ENCODE measurements at regions not wholly inside any gene's neighbourhood (a gene's known extent, or its start where the extent isn't known, plus 50 kb on each side); places are given as distances from the start of the nearest gene placed in this dataset.

DNA sequence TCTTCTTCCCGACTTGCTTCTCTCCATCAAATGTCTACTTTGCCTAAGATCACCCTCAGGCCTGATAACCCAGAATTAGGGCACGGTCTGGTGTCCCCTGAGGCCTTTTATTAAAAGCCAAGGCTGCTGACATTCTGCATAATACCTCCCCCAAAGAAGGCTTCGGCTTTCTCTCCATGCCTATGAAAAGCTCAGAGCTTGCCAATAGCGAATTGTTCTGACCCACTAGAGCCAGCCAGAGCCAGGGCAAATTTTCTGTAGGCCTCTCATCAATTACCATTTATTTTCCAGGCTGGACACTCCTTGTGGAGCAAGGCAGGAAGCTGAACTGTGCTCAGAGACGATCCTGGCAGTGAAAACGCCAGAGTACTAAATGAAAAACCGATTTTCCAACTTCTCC is 64.3 kb upstream of the ADRB1 start:
- TF ChIP-seq, protein P1, sequence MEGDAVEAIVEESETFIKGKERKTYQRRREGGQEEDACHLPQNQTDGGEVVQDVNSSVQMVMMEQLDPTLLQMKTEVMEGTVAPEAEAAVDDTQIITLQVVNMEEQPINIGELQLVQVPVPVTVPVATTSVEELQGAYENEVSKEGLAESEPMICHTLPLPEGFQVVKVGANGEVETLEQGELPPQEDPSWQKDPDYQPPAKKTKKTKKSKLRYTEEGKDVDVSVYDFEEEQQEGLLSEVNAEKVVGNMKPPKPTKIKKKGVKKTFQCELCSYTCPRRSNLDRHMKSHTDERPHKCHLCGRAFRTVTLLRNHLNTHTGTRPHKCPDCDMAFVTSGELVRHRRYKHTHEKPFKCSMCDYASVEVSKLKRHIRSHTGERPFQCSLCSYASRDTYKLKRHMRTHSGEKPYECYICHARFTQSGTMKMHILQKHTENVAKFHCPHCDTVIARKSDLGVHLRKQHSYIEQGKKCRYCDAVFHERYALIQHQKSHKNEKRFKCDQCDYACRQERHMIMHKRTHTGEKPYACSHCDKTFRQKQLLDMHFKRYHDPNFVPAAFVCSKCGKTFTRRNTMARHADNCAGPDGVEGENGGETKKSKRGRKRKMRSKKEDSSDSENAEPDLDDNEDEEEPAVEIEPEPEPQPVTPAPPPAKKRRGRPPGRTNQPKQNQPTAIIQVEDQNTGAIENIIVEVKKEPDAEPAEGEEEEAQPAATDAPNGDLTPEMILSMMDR (IDR thresholded peaks at IDR 0.05), result no peak
- TF ChIP-seq POLR2AphosphoS5 (IDR thresholded peaks at IDR 0.05) (no peak), EP300 (IDR thresholded peaks at IDR 0.05) (no peak), POLR2A (IDR thresholded peaks at IDR 0.05; ENCODE audit: low read depth) (no peak)

Data from esophagus muscularis mucosa (tissue), 4 donors.